Fibroblast of villous mesenchyme (primary cell): ENCODE measurements at regions not wholly inside any gene's neighbourhood (a gene's known extent, or its start where the extent isn't known, plus 50 kb on each side); places are given as distances from the start of the nearest gene placed in this dataset.

ENCODE experiments used
- DNase-seq: peaks from one replicate; pipeline ENCODE4 v3.0.0-alpha.2; 2010; ENCODE audit warnings: low read depth
- H3K4me3 ChIP-seq: 2 replicates; pipeline ENCODE4 v1.5.1; 2011; ENCODE audit warnings: low read depth, mild to moderate bottlenecking, low read length
- CTCF ChIP-seq: IDR thresholded peaks from 2 replicates; pipeline ENCODE4 v1.5.1; 2012; ENCODE audit warnings: low read depth, mild to moderate bottlenecking, low read length; ENCODE audit not compliant: insufficient read depth

- no peak for TF ChIP-seq CTCF
- H3K4me3 ChIP-seq: no peak overlapping the region
- no peak for DNase-seq
Measured at GRCh38 chr7:88366845-88367244, 60.2 kb upstream of the STEAP4 start.

GRCh38 chr7:88363869-88364268 is 57.2 kb upstream of the STEAP4 start:
- no peak for DNase-seq
- no peak for TF ChIP-seq CTCF

GRCh38 chr7:88363249-88363648 is 56.6 kb upstream of the STEAP4 start:
- no peak overlapping the region for H3K4me3 ChIP-seq
- DNase-seq: no peak
- no peak for TF ChIP-seq CTCF

More at GRCh38 chr7:88363869-88364268, 57.2 kb upstream of the STEAP4 start:
- H3K4me3 ChIP-seq: no peak overlapping the region

GRCh38 chr7:88361357-88361756 is 54.7 kb upstream of the STEAP4 start:
- no peak for DNase-seq
- H3K4me3 ChIP-seq: no peak overlapping the region
- TF ChIP-seq CTCF: no peak

- no peak for TF ChIP-seq CTCF
- no peak overlapping the region for H3K4me3 ChIP-seq
- DNase-seq: no peak
Measured at GRCh38 chr7:88358881-88359280, 52.2 kb upstream of the STEAP4 start.

- no peak for TF ChIP-seq CTCF
Measured at GRCh38 chr7:88358526-88358838, 51.8 kb upstream of the STEAP4 start.

GRCh38 chr7:88357781-88358525 is 51.3 kb upstream of the STEAP4 start:
- peak; percentile 39 for TF ChIP-seq CTCF
- peak; percentile 4 for DNase-seq
- no peak overlapping the region for H3K4me3 ChIP-seq

More at GRCh38 chr7:88358526-88358838, 51.8 kb upstream of the STEAP4 start:
- H3K4me3 ChIP-seq: no peak overlapping the region
- DNase-seq: no peak
